Esophagus squamous epithelium (tissue), 5 donors: ENCODE measurements at regions not wholly inside any gene's neighbourhood (a gene's known extent, or its start where the extent isn't known, plus 50 kb on each side); places are given as distances from the start of the nearest gene placed in this dataset.
"Not testable (repeated sequence)": the region's sequence is repeated elsewhere in the genome, so short reads cannot be mapped to it uniquely, and the experiment has no call there.

Source experiments
- DNase-seq: peaks from one replicate; lab custom pipeline; 2025; lab: John Stamatoyannopoulos, UW
- H3K27ac ChIP-seq, 4 donors: fragments of 200-600 bp; sonication (generic); one replicate each; pipeline ENCODE4 v1.5.1; 2016 to 2019; ENCODE audit warnings: mild to moderate bottlenecking in 1 of 4
- H3K27me3 ChIP-seq, 4 donors: fragments of 200-600 bp; sonication (generic); 1 replicate in 3 of 4; 2 replicates in 1 of 4; pipeline versions ENCODE4 v1.5.1 to v1.6.0; 2017 to 2021; ENCODE audit warnings: antibody characterized with exemption in 1 of 4
- H3K36me3 ChIP-seq, 3 donors: fragments of 200-600 bp; sonication (generic); one replicate each; pipeline ENCODE4 v1.5.1; 2016 to 2019
- H3K4me1 ChIP-seq, 3 donors: fragments of 200-600 bp; sonication (generic); one replicate each; pipeline ENCODE4 v1.5.1; 2017 to 2019
- H3K4me3 ChIP-seq, 4 donors: fragments of 200-600 bp; sonication (generic); 1 replicate in 3 of 4; 2 replicates in 1 of 4; pipeline ENCODE4 v1.5.1; 2016 to 2019; ENCODE audit warnings: mild to moderate bottlenecking in 2 of 4, moderate library complexity in 1 of 4
- H3K9me3 ChIP-seq, 3 donors: fragments of 200-600 bp; sonication (generic); one replicate each; pipeline ENCODE4 v1.5.1; 2016 to 2019
- CTCF ChIP-seq, 6 experiments: fragments of 450-650 bp in 4 of 6; fragments of 200-600 bp in 2 of 6; sonication (generic) in 2 of 6; IDR thresholded peaks; one replicate each; pipeline ENCODE4 v1.5.1; 2016 to 2019; ENCODE audit warnings: antibody characterized with exemption in 6 of 6, mild to moderate bottlenecking in 4 of 6, moderate library complexity in 4 of 6
- POLR2A ChIP-seq, 4 donors: fragments of 450-650 bp; IDR thresholded peaks; one replicate each; pipeline ENCODE4 v1.6.1; 2017; ENCODE audit warnings: antibody characterized with exemption in 4 of 4, mild to moderate bottlenecking in 4 of 4, moderate library complexity in 3 of 4
- WGBS, 2 donors: methylation state at CpG; one replicate each; pipeline ENCODE4 v1.1.5; 2018; 5-methylcytosine and 5-hydroxymethylcytosine counted together
- intact Hi-C: fragments of 100-400 bp; cut with DNase I; formaldehyde crosslinking; loops from one replicate; pipeline ENCODE4 v1.15.0; 2022
- donor health status: DM: yes; HTN: yes; CAD: no.

- TF ChIP-seq POLR2A (IDR thresholded peaks at IDR 0.05) (no peak), CTCF (IDR thresholded peaks at IDR 0.05) (no peak)
- 70 to 73% methylated on average over 8 of the region's 8 CpGs for WGBS, 2 donors
- peaks cover 0 to 3% (median 0%) of the 10 kb centered on the region in 3 donors for H3K9me3 ChIP-seq
- peaks cover 0 to 3% (median 0%) of the 10 kb centered on the region in 4 donors for H3K27me3 ChIP-seq
- no peak overlapping the region for H3K4me3 ChIP-seq
- no peaks in the 10 kb centered on the region for H3K36me3 ChIP-seq
- intact Hi-C loops = no loop called here
- no peak for DNase-seq
- H3K4me1 ChIP-seq = no peaks in the 10 kb centered on the region
- H3K27ac ChIP-seq = no peak overlapping the region
These were observed 89.1 kb upstream of the SHISA6 start for GRCh38 chr17:11151818-11152425.

GRCh38 chr17:11150906-11151511 lies 90.0 kb upstream of the SHISA6 start:
- H3K36me3 ChIP-seq, DNase-seq, H3K27ac ChIP-seq, H3K27me3 ChIP-seq, H3K9me3 ChIP-seq, H3K4me3 ChIP-seq, H3K4me1 ChIP-seq, intact Hi-C loops: not testable (repeated sequence)
- 91% methylated on average over 17 to 18 of the region's 19 CpGs for WGBS, 2 donors

- no peak overlapping the region for H3K27ac ChIP-seq
- TF ChIP-seq CTCF (IDR thresholded peaks at IDR 0.05) (peak in 5 of 6 experiments; percentile 64 to 83 (median 67)), POLR2A (IDR thresholded peaks at IDR 0.05) (no peak)
- H3K27me3 ChIP-seq = peaks cover 0 to 3% (median 0%) of the 10 kb centered on the region in 4 donors
- WGBS, 2 donors = 33 to 35% methylated on average over 7 of the region's 7 CpGs
- intact Hi-C loops = loop anchor here (5.0 kb wide), 1 partner anchor 262 kb away; no protein-coding TSS in a partner anchor
- DNase-seq = no peak
- peaks cover 0 to 10% (median 5%) of the 10 kb centered on the region in 3 donors for H3K4me1 ChIP-seq
- H3K9me3 ChIP-seq = no peaks in the 10 kb centered on the region
- H3K4me3 ChIP-seq = no peak overlapping the region
- H3K36me3 ChIP-seq = no peaks in the 10 kb centered on the region
These were observed 96.4 kb upstream of the SHISA6 start for GRCh38 chr17:11144358-11145233.

GRCh38 chr17:11142231-11142630 lies 98.8 kb upstream of the SHISA6 start:
- Histone ChIP-seq H3K4me3 (no peak overlapping the region), H3K27me3 (no peaks in the 10 kb centered on the region), H3K27ac (no peak overlapping the region), H3K36me3 (no peaks in the 10 kb centered on the region), H3K9me3 (no peaks in the 10 kb centered on the region), H3K4me1 (peaks cover 0 to 10% (median 5%) of the 10 kb centered on the region in 3 donors)
- no peak for DNase-seq
- intact Hi-C loops = no loop called here
- 22 to 40% methylated on average over 1 of the region's 1 CpG for WGBS, 2 donors
- TF ChIP-seq CTCF (IDR thresholded peaks at IDR 0.05) = no peak
- no peak for TF ChIP-seq POLR2A (IDR thresholded peaks at IDR 0.05)

- Histone ChIP-seq H3K36me3 (no peaks in the 10 kb centered on the region), H3K27me3 (no peaks in the 10 kb centered on the region), H3K27ac (no peak overlapping the region), H3K4me3 (no peak overlapping the region), H3K9me3 (no peaks in the 10 kb centered on the region), H3K4me1 (peaks cover 0 to 10% (median 5%) of the 10 kb centered on the region in 3 donors)
- intact Hi-C loops = no loop called here
- no peak for DNase-seq
- TF ChIP-seq CTCF (IDR thresholded peaks at IDR 0.05) (no peak), POLR2A (IDR thresholded peaks at IDR 0.05) (no peak)
- 29 to 35% methylated on average over 4 of the region's 4 CpGs for WGBS, 2 donors
These were observed 100.5 kb upstream of the SHISA6 start for GRCh38 chr17:11140501-11140900.
